ENCODE measurements at regions not wholly inside any gene's neighbourhood (a gene's known extent, or its start where the extent isn't known, plus 50 kb on each side); places are given as distances from the start of the nearest gene placed in this dataset.

- no peak for DNase-seq
Observed at GRCh38 chr1:201749059-201749690, 79.8 kb upstream of the IPO9 start.

DNA sequence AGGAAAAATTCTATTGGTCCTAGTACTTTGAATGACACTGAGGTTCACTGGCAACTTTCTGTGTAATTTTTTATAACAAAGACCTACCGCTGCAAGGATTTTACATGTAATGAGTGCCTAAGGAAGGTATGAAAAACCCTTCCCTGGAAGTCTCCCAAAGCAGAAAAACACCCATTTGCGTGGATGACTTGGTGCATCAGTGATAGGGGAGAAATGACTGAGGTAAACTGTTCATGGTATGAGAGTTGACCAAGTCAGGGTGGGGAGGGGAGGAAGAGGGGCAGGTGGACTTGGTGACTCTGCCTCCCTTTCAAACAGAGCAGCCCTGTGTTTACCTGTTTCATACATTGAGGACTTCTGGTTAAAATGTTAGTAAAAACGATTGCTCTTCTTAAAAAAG lies 78.8 kb upstream of the IPO9 start:
- no peak for DNase-seq

- no peak for DNase-seq
Observed at GRCh38 chr1:201750934-201751333, 78.0 kb upstream of the IPO9 start.

DNA sequence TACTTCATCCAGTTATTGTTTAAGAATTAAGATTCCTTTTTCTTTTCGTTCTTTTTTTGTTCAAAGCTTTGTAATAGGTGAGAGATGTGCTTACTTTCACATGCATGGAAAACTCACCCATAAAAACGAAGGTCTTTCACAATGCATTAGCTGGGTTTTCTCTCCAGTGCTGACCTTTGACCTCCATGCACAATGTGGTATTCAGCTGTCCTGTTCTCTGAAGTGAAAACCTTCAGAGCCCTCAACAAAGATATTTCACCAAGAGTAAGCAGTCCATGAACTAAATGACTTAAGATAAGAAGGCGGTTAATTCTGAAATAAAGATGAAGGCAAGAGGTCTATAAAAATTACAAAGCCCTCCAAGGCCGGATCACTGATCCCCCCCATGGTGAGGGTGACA lies 77.1 kb upstream of the IPO9 start:
- DNase-seq = no peak

DNA sequence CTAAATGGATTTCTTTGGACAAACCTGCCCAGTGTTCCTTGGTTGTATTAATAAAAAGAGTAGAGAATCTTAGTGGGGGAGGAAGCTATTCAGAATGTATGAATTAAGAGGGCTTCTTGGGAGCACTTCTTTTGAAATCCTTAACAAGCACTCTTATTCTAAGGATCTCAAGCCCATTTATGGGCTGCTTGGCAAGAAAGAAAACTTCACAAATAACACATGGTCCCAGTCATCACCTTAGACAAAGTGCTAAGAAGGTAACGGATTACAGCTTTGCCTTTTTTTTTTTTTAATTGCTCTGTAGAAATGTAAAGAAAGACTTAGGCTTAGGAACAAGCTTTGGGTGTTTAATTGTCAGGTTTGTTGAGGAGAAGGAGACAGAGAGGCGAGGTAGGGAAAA lies 76.6 kb upstream of the IPO9 start:
- no peak for DNase-seq

DNA sequence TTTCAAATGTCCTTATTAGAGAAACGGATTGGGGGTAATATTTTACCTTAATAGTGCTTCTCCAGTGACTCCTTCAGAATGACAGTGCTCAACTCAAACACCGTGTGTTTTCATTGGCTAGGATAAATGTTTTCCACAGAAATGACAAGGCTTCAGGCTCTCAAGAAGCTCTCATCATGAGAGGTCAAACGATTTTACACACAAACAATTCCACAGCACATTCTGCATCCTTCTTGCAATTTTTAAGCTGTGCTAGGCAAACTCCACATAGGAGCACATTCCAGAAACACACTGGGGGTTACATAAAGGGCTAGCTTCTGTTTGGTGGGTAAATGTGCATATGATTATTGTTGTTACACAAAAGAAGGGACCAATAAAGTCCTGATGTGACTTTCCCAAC lies 75.5 kb upstream of the IPO9 start:
- DNase-seq = no peak

GRCh38 chr1:201754353-201754752 lies 74.6 kb upstream of the IPO9 start:
- no peak for DNase-seq

DNA sequence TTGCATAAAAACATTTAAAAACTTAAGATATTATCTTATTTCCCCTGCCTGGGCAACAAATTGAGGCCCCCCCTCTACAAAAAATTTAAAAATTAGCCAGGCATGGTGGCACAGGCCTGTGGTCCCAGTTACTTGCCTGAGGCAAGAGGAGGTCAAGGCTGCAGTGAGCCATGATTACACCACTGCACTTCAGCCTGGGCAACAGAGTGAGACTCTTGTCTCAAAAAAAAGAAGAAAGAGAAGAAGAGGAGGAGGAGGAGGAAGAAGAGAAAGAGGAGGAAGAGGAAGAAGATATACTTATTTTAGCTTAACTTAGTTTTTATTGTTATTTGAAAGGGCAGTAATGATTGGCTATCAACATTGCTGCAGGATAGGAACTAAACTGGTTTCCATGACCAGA lies 73.8 kb upstream of the IPO9 start:
- no peak for DNase-seq

- no peak for DNase-seq
Observed at GRCh38 chr1:201756406-201756805, 72.6 kb upstream of the IPO9 start.

GRCh38 chr1:201758499-201759050 lies 70.4 kb upstream of the IPO9 start:
- no peak for DNase-seq

DNA sequence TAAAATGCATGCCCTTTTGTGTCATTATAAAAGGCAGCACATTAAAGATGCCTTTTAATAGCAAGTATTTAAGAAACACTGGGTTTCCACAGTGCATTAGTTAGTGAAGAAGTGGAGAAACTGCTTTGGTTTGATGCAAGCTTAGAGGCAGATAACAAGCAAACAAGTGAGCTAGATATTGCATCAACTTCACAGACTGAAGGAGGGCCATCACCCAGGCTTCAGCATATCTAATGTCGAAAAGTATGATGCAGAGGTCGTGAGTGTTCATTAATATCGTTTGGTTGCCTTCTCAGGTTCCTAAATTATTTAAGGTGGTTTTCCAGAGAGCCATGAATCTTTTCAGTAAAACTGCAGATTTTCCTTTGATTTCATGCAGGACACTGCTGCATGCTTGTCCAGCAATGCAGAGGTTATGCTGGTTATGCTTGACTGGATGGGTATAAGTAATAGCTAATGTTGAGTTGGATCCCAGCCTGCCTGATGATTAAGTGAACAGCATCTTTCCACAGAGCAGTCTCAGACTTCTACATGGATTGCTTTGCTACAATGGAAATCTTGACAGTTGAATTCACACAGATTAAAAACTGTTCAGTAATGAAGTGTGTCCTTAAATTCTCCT lies 69.7 kb upstream of the IPO9 start:
- DNase-seq = no peak

GRCh38 chr1:201760516-201760915 lies 68.4 kb upstream of the IPO9 start:
- no peak for DNase-seq

DNA sequence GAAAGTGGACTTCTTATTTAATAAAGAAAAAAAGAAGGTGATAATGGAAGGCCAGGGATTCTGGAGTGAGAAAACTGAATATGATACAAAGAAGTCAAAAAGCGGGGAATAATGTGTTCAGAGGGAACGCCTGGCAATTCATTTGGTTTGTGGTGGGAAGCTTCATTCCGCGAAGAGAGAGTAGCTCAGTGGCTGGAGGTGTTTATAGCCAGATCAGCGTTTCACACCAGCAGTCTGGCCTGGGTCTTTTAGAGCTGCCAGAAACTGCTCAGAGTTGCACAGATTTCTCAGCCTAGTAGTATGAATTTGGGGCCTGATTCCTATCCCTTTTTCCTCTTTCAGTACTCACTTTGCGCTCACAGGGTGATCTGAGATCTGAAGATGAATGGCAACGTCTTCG lies 67.8 kb upstream of the IPO9 start:
- DNase-seq = no peak

DNA sequence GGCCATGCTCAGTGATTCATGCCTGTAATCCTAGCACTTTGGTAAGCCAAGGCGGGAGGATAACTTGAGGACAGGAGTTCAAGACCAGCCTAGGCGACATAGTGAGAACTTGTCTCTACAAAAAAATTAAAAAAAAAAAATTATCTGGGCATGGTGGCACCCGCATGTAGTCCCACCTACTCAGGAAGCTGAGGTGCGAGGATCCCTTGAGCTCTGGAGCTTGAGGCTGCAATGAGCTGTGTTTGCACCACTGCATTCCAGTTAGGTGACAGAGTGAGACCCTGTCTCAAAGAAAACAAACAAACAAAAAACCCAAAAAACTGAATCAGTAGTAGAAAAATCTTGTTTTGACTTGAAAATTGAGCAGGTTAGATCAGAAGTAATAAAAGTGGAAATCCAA lies 67.1 kb upstream of the IPO9 start:
- DNase-seq = no peak

DNA sequence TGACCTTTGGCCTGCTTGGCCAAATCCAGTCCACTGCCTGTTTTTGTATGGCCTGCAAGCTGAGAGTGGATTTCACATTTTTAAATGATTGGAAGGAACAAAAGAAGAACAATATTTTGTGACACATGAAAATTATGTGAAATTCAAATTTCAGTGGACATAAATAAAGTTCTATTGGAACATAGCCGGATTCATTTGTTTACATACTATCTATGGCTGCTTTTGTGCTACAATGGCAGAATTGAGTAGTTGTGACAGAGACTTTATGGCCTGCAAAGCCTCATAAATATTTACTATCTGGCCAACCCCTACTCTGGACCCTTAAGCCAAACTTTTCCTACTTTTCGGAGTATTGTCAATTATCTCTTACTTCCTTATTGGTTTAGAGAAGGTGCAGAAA lies 66.6 kb upstream of the IPO9 start:
- DNase-seq = no peak

- DNase-seq = no peak
Observed at GRCh38 chr1:201763455-201764140, 65.4 kb upstream of the IPO9 start.

GRCh38 chr1:201764166-201764565 lies 64.8 kb upstream of the IPO9 start:
- DNase-seq = no peak

DNA sequence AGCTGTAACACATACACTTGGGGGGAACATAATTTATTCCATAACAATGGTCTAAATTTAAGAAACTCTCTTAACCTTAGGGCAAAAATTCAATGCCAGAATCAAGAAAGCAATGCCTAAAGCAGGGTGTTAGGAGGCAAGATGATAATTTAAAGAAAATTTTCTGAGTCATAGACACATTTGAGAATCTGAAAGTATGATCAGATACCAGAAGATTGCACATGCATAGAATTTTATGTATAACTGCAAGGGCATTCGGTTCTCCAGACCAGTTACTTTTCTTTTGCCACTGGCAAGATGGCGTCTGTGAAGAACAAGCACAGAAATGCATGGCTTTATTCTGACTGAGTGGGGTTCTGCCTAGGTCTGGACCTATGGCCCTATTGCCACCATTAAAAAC lies 64.4 kb upstream of the IPO9 start:
- no peak for DNase-seq

GRCh38 chr1:201766131-201766866 lies 62.7 kb upstream of the IPO9 start:
- DNase-seq = no peak

DNA sequence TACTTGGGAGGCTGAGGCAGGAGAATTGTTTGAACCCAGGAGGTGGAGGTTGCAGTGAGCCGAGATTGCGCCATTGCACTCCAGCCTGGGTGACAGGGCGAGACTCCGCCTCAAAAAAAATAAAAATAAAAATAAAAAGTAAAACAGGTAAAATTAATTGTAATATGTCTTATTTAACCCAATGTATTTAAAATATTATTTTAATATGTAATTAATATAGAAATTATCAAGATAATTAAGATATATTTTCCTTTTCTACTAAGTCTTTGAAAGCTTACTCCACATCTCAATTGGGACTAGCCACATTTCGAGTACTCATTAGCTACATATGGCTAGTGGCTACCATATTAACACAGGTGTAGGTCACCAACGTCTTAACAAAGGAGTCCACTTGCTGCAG lies 61.6 kb upstream of the IPO9 start:
- no peak for DNase-seq

DNA sequence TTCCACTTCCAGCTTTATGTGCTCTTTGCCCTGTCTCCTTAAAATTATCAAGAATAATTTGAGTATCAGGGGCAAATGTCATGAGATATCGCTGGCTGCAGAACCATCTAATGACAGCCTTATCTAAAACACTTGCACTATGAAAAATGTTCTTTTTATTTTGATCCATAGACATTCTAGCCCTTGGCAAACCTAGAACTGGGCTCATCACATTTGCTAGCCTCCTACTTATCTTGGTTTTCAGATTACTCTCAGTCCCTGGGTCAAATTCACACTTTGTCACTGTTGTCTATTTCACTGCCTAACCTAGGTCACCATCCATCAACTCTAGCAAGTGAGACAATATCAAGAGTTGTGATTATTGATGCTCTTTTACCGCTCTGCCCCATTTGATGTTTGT lies 59.9 kb upstream of the IPO9 start:
- no peak for DNase-seq

- DNase-seq = peak in 13 of 14 donors; percentile 19 to 91 (median 83)
Observed at GRCh38 chr1:201769966-201770365, 59.0 kb upstream of the IPO9 start.

GRCh38 chr1:201771466-201771865 lies 57.5 kb upstream of the IPO9 start:
- DNase-seq = no peak

Data from C1 segment of cervical spinal cord (tissue), 14 donors.